ENCODE measurements at regions not wholly inside any gene's neighbourhood (a gene's known extent, or its start where the extent isn't known, plus 50 kb on each side); places are given as distances from the start of the nearest gene placed in this dataset.

DNA sequence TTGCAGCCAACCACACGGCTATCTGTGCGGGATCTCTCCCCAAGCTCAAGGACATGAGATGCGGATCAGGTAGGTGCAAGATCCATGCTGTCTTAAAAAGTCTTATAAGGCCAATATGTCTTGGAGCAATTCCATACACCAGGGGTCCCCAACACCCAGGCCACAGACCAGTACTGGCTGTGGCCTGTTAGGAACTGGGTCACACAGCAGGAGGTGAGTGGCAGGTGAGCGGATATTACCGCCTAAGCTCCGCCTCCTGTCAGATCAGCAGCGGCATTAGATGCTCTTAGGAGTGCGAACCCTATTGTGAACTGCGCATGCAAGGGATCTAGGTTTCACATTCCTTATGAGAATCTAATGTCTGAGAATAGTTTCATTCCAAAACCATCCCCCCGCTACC is 68.8 kb upstream of the ZNF599 start:
- Histone ChIP-seq H3K27ac (ENCODE audit: low read length) (no peak overlapping the region), H4K20me1 (ENCODE audit: insufficient read depth) (no peaks in the 10 kb centered on the region), H3K9ac (ENCODE audit: low read length) (no peak overlapping the region), H3K9me2 (ENCODE audit: insufficient read depth, low read length) (no peaks in the 10 kb centered on the region), H3K9me3 (ENCODE audit: low read length) (no peaks in the 10 kb centered on the region), H2AFZ (ENCODE audit: low read depth, low read length) (no peak overlapping the region), H3K27me3 (ENCODE audit: insufficient read depth, low read depth, low read length) (no peaks in the 10 kb centered on the region), H3K79me2 (replicated peaks; ENCODE audit: insufficient read depth, low read length) (no peaks in the 10 kb centered on the region), H3K4me3 (ENCODE audit: low read length) (no peak overlapping the region), H3K4me2 (ENCODE audit: low read length) (no peak overlapping the region), H3F3A (ENCODE audit: insufficient read depth, low read length, poor library complexity, severe bottlenecking) (no peaks in the 10 kb centered on the region), H3K36me3 (ENCODE audit: insufficient read depth, low read length) (no peaks in the 10 kb centered on the region)
- TF ChIP-seq EZH2 (IDR thresholded peaks at IDR 0.05; ENCODE audit: borderline replicate concordance, insufficient read depth, low read length, poor library complexity, severe bottlenecking): no peak
- no peak for TF ChIP-seq RAD21 (conservative IDR thresholded peaks at IDR 0.05)
- no peak for TF ChIP-seq MXI1 (conservative IDR thresholded peaks at IDR 0.05; ENCODE audit: poor library complexity, severe bottlenecking)
- TF ChIP-seq, protein P1, sequence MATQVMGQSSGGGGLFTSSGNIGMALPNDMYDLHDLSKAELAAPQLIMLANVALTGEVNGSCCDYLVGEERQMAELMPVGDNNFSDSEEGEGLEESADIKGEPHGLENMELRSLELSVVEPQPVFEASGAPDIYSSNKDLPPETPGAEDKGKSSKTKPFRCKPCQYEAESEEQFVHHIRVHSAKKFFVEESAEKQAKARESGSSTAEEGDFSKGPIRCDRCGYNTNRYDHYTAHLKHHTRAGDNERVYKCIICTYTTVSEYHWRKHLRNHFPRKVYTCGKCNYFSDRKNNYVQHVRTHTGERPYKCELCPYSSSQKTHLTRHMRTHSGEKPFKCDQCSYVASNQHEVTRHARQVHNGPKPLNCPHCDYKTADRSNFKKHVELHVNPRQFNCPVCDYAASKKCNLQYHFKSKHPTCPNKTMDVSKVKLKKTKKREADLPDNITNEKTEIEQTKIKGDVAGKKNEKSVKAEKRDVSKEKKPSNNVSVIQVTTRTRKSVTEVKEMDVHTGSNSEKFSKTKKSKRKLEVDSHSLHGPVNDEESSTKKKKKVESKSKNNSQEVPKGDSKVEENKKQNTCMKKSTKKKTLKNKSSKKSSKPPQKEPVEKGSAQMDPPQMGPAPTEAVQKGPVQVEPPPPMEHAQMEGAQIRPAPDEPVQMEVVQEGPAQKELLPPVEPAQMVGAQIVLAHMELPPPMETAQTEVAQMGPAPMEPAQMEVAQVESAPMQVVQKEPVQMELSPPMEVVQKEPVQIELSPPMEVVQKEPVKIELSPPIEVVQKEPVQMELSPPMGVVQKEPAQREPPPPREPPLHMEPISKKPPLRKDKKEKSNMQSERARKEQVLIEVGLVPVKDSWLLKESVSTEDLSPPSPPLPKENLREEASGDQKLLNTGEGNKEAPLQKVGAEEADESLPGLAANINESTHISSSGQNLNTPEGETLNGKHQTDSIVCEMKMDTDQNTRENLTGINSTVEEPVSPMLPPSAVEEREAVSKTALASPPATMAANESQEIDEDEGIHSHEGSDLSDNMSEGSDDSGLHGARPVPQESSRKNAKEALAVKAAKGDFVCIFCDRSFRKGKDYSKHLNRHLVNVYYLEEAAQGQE (IDR thresholded peaks at IDR 0.05; ENCODE audit: borderline replicate concordance): no peak
- TF ChIP-seq CTCF (IDR thresholded peaks at IDR 0.05; ENCODE audit: poor library complexity, severe bottlenecking): no peak
- no peak for TF ChIP-seq SMC3 (conservative IDR thresholded peaks at IDR 0.05; ENCODE audit: poor library complexity)
- no peak for TF ChIP-seq TAF1 (IDR thresholded peaks at IDR 0.05; ENCODE audit: low read depth)
- no peak for TF ChIP-seq EP300 (conservative IDR thresholded peaks at IDR 0.05; ENCODE audit: poor library complexity, severe bottlenecking)

GRCh38 chr19:34838753-34839431 is 65.9 kb upstream of the ZNF599 start:
- Histone ChIP-seq H3K9me3 (ENCODE audit: low read length) (no peaks in the 10 kb centered on the region), H3F3A (ENCODE audit: insufficient read depth, low read length, poor library complexity, severe bottlenecking) (no peaks in the 10 kb centered on the region), H3K4me2 (ENCODE audit: low read length) (no peak overlapping the region), H3K27ac (ENCODE audit: low read length) (no peak overlapping the region), H3K27me3 (ENCODE audit: insufficient read depth, low read depth, low read length) (no peaks in the 10 kb centered on the region), H2AFZ (ENCODE audit: low read depth, low read length) (no peak overlapping the region), H3K9ac (ENCODE audit: low read length) (no peak overlapping the region), H3K4me3 (ENCODE audit: low read length) (no peak overlapping the region), H3K36me3 (ENCODE audit: insufficient read depth, low read length) (no peaks in the 10 kb centered on the region), H3K9me2 (ENCODE audit: insufficient read depth, low read length) (no peaks in the 10 kb centered on the region), H4K20me1 (ENCODE audit: insufficient read depth) (no peaks in the 10 kb centered on the region), H3K79me2 (replicated peaks; ENCODE audit: insufficient read depth, low read length) (no peaks in the 10 kb centered on the region)
- no peak for TF ChIP-seq EP300 (conservative IDR thresholded peaks at IDR 0.05; ENCODE audit: poor library complexity, severe bottlenecking)

DNA sequence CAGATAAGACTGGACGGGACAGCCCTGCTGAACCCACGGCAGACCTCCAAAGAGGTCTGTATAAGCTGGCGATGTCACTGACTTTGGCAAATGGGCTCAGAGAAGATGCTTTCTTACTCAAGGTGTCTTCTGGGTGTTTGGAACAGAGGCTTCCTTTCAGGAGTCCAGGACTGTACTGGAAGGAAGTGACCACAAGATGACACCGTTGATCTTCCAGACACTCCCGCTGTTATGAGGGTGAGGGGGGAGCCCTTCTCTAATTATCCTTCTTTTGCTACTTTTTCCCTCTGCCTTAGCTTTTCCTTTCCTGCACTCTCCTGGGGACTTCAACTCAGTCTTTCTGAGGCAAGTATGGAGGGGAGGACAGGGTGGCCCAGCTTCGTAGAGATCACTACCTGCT is 65.2 kb upstream of the ZNF599 start:
- no peak overlapping the region for H2AFZ ChIP-seq (ENCODE audit: low read depth, low read length)
- no peak overlapping the region for H3K4me2 ChIP-seq (ENCODE audit: low read length)

More for the DNA sequence above, 65.2 kb upstream of the ZNF599 start:
- Histone ChIP-seq H3K9me3 (ENCODE audit: low read length) (no peaks in the 10 kb centered on the region), H3K9ac (ENCODE audit: low read length) (no peak overlapping the region), H3K9me2 (ENCODE audit: insufficient read depth, low read length) (no peaks in the 10 kb centered on the region), H3K27me3 (ENCODE audit: insufficient read depth, low read depth, low read length) (no peaks in the 10 kb centered on the region), H3K27ac (ENCODE audit: low read length) (no peak overlapping the region), H3K79me2 (replicated peaks; ENCODE audit: insufficient read depth, low read length) (no peaks in the 10 kb centered on the region), H3F3A (ENCODE audit: insufficient read depth, low read length, poor library complexity, severe bottlenecking) (no peaks in the 10 kb centered on the region), H4K20me1 (ENCODE audit: insufficient read depth) (no peaks in the 10 kb centered on the region), H3K4me3 (ENCODE audit: low read length) (no peak overlapping the region), H3K36me3 (ENCODE audit: insufficient read depth, low read length) (no peaks in the 10 kb centered on the region)
- TF ChIP-seq EP300 (conservative IDR thresholded peaks at IDR 0.05; ENCODE audit: poor library complexity, severe bottlenecking) (no peak), POLR2AphosphoS5 (IDR thresholded peaks at IDR 0.05) (no peak), SMC3 (conservative IDR thresholded peaks at IDR 0.05; ENCODE audit: poor library complexity) (no peak), EZH2 (IDR thresholded peaks at IDR 0.05; ENCODE audit: borderline replicate concordance, insufficient read depth, low read length, poor library complexity, severe bottlenecking) (no peak), TAF1 (IDR thresholded peaks at IDR 0.05; ENCODE audit: low read depth) (no peak), MXI1 (conservative IDR thresholded peaks at IDR 0.05; ENCODE audit: poor library complexity, severe bottlenecking) (no peak), CTCF (IDR thresholded peaks at IDR 0.05; ENCODE audit: poor library complexity, severe bottlenecking) (no peak)
- TF ChIP-seq, protein P1 (IDR thresholded peaks at IDR 0.05; ENCODE audit: borderline replicate concordance): no peak
